HG02678 (cell line): ENCODE measurements at regions not wholly inside any gene's neighbourhood (a gene's known extent, or its start where the extent isn't known, plus 50 kb on each side); places are given as distances from the start of the nearest gene placed in this dataset.

Source experiments
- ATAC-seq: cut with Tn5 transposase; IDR thresholded peaks from one replicate; pipeline ENCODE4 v1.9.1; 2021; ENCODE audit warnings: mild to moderate bottlenecking, moderate library complexity; ENCODE audit not compliant: unreplicated experiment

GRCh38 chr11:41849250-41849649, 389.8 kb upstream of the LRRC4C start:
- ATAC-seq = no peak

- ATAC-seq = no peak
Observed at GRCh38 chr11:41851743-41852142, 392.3 kb upstream of the LRRC4C start.

GRCh38 chr11:41861838-41862237, 402.4 kb upstream of the LRRC4C start:
- ATAC-seq = no peak

GRCh38 chr11:41866525-41866924, 407.1 kb upstream of the LRRC4C start:
- ATAC-seq = no peak

- ATAC-seq = no peak
Observed at GRCh38 chr11:41868606-41869005, 409.2 kb upstream of the LRRC4C start.

- ATAC-seq = no peak
Observed at GRCh38 chr11:41872426-41872825, 413.0 kb upstream of the LRRC4C start.

GRCh38 chr11:41872870-41873269, 413.4 kb upstream of the LRRC4C start:
- no peak for ATAC-seq

GRCh38 chr11:41878095-41878494, 418.6 kb upstream of the LRRC4C start:
- no peak for ATAC-seq

GRCh38 chr11:41879214-41879613, 419.8 kb upstream of the LRRC4C start:
- no peak for ATAC-seq

GRCh38 chr11:41895081-41895480, 435.6 kb upstream of the LRRC4C start:
- ATAC-seq = no peak

GRCh38 chr11:41897991-41898390, 438.5 kb upstream of the LRRC4C start:
- no peak for ATAC-seq

- no peak for ATAC-seq
Observed at GRCh38 chr11:41917900-41918299, 458.4 kb upstream of the LRRC4C start.

- no peak for ATAC-seq
Observed at GRCh38 chr11:41920374-41920773, 460.9 kb upstream of the LRRC4C start.

GRCh38 chr11:41921746-41922390, 462.4 kb upstream of the LRRC4C start:
- ATAC-seq = no peak

- no peak for ATAC-seq
Observed at GRCh38 chr11:41926339-41926738, 466.9 kb upstream of the LRRC4C start.

GRCh38 chr11:41935241-41935640, 475.8 kb upstream of the LRRC4C start:
- ATAC-seq = no peak

- ATAC-seq = no peak
Observed at GRCh38 chr11:41935795-41936194, 476.3 kb upstream of the LRRC4C start.

- ATAC-seq = no peak
Observed at GRCh38 chr11:41943656-41944055, 484.2 kb upstream of the LRRC4C start.

- no peak for ATAC-seq
Observed at GRCh38 chr11:41947392-41947791, 487.9 kb upstream of the LRRC4C start.

GRCh38 chr11:41950470-41951143, 491.2 kb upstream of the LRRC4C start:
- no peak for ATAC-seq

- ATAC-seq = no peak
Observed at GRCh38 chr11:41954034-41954433, 494.6 kb upstream of the LRRC4C start.

- no peak for ATAC-seq
Observed at GRCh38 chr11:41955066-41955465, 495.6 kb upstream of the LRRC4C start.
